ENCODE measurements at regions not wholly inside any gene's neighbourhood (a gene's known extent, or its start where the extent isn't known, plus 50 kb on each side); places are given as distances from the start of the nearest gene placed in this dataset.

DNA sequence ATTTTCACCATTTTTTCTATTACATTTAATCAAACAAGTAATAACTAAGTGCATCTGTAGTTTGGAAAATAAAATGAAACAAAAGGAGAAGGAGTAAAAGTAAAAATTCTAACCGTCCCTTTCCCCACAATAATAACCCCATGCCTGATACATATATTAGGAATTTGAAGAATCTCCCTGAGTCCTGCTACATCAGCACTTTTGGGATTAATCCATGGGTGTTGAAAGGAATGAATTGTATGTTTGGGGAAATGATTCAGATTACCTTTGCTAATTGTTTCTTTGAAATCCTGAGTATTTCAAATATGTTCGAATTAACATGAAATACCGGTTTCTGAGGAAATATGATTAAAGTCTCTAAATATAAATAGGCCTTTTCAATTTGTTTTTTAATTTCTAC, 648.0 kb downstream of the CDY2B start:
- no peak for TF ChIP-seq POLR2A (IDR thresholded peaks at IDR 0.05)
- TF ChIP-seq, protein P1, sequence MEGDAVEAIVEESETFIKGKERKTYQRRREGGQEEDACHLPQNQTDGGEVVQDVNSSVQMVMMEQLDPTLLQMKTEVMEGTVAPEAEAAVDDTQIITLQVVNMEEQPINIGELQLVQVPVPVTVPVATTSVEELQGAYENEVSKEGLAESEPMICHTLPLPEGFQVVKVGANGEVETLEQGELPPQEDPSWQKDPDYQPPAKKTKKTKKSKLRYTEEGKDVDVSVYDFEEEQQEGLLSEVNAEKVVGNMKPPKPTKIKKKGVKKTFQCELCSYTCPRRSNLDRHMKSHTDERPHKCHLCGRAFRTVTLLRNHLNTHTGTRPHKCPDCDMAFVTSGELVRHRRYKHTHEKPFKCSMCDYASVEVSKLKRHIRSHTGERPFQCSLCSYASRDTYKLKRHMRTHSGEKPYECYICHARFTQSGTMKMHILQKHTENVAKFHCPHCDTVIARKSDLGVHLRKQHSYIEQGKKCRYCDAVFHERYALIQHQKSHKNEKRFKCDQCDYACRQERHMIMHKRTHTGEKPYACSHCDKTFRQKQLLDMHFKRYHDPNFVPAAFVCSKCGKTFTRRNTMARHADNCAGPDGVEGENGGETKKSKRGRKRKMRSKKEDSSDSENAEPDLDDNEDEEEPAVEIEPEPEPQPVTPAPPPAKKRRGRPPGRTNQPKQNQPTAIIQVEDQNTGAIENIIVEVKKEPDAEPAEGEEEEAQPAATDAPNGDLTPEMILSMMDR (IDR thresholded peaks at IDR 0.05) = no peak
